NOMO-1 treated with DMSO at 0.1 percent for 48 hours (cell line): ENCODE measurements at regions not wholly inside any gene's neighbourhood (a gene's known extent, or its start where the extent isn't known, plus 50 kb on each side); places are given as distances from the start of the nearest gene placed in this dataset.

Experiments
- DNase-seq: peaks from one replicate; lab custom pipeline; 2025; ENCODE audit not compliant: unreplicated experiment; lab: John Stamatoyannopoulos, UW

DNA sequence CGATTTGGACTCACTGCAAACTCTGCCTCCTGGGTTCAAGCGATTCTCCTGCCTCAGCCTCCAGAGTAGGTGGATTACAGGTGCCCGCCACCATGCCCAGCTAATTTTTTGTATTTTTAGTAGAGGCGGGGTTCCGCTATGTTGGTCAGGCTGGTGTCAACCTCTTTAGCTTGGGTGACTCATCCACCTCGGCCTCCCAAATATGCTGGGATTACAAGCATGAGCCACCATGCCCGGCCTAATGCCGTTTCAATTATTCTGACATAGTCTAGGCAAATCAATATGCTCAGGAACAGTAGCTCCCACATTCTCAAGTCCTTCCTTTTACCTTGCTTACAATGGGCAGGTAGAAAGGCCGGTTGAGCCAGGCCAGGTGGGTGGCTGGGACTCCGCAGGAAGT is 82.0 kb upstream of the EEA1 start:
- no peak for DNase-seq

DNA sequence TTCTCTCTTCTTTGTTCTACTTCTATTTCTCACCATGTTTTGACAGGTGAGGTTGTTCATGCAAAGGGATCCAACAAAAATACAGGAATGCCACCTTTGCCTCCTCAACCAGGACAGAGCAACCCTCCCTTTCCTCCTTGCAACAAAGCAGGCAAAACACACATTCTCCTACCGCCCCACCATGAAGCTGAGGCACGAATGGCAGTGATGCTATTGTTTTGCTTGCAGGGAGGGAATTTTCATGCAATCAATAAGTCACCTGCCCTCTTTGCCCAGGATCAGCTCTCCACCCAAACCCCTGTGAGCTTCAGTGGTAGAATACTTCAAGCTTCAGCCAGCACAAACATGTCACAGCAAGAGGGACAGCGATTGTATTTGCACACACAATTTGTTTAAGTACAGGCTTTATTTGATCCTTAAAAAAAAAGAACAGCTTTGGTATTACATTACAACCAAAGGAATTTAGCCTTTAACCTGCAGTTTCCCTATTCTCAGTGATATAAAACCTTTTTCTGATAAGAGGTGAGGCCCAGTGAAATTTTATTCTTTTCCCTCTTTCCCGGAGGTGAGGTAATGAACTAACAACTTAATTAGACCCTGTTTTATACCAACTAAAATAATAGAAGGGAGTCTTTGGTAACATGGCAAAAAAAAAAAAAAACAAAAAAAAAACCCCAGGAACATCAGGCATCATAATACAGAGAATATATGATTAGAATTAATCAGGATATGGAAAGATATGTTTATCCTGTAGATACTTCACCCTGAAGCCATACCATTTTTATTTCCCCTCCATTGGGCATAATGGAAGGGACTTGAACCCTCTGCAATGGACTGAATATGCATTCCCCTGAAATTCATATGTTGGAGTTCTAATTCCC is 87.0 kb upstream of the EEA1 start:
- DNase-seq, result no peak

DNA sequence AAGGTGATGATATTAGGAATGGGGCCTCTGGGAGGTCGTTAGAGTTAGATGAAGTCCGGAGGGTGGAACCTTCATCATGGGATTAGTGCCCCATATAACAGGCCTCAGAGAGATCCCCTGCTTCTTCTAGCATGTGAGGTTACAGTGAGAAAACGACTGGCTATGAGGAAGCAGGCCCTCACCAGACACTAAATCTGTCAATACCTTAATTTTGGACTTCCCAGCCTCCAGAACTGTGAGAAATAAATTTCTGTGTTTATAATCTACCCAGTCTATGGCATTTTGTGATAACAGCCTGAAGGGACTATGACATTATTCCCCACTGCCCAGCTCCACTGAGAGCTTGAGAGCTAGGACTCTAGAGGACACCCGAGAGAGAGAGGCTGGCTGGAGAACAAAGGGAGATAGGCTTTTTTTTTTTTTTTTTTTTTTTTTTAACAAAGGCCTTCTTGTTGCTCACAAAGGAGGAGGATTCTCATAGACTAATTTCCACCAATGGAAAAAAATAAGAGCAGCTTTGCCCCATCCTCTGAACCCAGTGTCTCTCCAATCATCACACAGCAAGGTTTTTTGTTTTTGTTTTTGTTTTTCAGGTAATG is 87.8 kb upstream of the EEA1 start:
- DNase-seq, result no peak

DNA sequence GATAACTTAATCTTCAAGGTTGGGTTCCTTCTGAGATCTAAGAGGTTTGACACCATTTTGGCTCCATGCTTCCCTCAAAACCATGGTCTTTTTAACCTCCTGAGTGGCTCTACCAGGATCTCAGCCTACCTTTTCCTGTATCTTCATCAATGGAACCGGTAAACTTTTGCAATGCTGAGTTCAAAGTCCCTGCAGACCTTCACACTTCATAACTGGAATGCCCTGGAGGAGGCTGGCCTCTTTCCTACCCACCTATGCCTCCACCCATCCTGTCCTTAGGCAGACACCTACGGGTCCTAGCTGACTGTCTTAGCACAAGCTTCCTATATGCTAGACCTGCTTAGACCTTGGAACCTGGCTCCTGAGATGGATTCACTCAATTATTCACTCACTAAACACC is 89.5 kb upstream of the EEA1 start:
- no peak for DNase-seq

DNA sequence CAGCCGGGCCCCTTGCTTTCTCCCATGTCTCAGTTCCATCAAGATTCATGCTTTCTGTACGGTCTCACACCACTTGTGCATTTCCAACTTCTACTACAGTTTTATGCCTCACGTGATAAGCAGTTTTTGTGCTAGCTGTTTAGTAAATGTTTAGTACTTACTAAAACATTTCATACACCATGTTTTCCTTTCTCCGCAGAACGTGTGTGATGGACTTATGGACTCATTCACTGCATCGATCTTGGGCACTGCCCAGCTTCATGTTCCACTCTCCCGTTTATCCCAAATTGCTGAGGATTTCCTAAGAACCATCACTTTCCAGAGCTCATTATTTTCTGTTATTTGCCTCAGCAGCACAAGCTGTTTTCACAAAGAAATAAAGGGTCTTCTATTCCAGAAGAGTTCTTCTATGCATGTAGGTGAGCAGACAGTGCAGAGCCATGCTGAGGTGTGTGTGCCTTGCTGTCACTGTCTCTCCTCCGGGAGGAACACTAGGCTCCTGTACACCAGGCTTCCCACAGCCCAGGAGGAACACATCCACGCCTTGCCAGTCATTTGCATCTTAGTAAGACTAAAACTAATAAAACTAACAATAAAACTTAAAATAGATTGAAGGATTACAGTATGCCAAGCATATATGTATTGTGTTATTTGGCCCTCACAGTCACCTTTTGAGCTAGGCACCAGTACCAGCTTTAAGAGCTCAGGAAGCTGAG is 90.3 kb upstream of the EEA1 start:
- DNase-seq, result no peak

DNA sequence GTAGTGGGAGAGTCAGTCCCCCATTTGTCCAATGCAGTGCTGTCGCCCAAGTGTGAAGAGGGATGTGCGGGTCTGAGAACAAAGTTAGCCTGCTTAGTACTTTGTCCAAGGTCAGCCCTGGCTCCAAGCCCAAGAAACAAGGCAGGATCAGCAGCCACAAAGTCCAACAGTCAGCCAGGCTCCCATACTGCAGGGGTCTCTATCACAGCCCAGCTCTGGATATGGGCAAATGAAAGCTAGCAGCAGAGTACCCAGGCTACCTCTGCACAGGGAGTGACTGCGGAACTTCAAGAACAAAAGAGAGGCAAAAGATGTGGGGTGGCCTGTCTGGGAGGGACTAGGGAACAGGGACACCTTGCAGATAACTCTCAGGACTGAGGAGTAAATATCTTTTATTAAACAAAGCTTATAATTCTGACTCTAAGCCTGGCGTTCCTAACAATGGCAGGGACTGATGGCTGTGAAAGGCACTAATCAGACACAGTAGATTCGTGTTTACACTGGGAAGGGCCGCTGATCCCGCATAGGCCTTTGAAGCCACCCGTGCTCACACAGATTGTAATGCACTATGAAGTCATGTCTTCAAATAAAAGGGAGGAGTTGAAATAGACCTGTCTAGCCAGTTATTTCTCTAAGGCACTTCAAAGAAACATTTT is 91.0 kb upstream of the EEA1 start:
- DNase-seq, result no peak

DNA sequence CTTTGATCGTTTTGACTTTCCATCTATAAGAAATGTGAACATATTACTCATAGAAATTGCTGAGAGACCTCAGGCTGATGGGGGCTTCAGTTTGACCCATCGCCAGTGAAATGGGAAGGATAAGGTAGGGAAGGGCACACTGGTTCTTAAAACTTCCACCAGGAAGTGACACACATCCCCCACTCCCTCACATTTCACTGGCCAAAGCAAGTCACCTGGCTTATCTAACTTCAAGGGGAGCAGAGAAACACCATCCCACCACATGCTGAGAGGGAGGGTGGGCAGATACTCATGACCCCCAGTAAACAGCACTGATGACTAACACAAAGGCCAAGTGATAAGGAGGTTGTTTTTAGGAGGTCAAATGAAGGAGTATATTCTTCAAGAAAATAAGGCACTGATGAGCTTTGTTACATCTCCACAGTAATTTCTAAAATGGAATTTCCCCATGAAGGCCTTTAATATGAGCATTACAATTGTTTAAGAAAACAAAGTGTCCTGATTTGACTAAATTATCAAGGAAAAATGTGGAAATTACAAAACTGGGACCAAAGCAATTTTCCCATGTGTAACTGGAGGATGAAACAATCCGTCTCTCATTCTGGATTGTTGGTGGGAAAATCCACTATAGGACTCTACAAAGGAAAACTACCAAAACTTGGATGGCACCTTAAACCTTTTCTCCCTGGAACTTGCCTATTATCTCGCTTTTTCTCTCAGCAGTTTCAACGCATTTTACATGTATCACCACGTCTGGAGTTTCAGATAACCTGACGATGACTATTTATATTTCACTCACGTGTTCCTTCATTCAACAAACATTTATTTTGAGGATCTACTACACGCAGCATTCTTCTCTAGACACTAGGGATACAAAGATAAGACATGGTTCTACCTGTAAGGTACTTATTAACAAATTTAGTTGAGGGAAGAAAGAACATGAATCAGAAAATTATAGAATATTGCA is 91.8 kb upstream of the EEA1 start:
- DNase-seq, result no peak

DNA sequence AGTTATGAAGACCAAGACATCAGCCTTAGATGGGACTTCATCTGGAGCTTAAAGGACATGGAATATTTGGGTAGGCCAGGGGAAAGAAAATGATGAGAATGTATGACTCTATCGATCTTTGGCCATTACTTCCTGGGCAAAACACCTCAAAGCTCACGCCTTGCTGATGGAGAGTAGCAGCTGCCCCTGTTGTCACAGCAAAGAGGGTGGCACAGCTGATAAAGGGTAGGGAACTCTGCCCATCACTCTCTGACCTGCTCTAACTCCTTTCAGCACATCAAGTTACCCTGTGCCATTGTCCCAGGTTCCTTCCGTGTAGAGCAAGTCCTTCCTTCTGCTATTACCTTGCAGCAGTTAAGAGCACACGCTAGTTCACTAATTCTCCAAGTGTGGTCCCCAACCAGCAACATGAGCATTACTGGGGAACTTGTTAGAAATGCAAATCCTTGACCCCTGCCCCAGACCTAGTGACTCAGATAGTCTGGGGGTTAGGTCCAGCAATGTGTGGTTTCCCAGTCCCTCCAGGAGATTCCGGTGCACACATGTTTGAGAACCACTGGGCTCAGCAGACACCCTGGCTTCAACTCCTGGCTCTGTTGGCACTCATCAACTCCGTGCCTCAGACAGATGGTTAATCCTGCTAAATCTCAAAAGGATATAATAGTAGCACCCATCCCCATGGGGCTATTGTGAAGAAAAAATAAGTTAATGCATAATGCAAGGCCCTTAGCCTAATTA is 93.7 kb upstream of the EEA1 start:
- DNase-seq, result no peak

DNA sequence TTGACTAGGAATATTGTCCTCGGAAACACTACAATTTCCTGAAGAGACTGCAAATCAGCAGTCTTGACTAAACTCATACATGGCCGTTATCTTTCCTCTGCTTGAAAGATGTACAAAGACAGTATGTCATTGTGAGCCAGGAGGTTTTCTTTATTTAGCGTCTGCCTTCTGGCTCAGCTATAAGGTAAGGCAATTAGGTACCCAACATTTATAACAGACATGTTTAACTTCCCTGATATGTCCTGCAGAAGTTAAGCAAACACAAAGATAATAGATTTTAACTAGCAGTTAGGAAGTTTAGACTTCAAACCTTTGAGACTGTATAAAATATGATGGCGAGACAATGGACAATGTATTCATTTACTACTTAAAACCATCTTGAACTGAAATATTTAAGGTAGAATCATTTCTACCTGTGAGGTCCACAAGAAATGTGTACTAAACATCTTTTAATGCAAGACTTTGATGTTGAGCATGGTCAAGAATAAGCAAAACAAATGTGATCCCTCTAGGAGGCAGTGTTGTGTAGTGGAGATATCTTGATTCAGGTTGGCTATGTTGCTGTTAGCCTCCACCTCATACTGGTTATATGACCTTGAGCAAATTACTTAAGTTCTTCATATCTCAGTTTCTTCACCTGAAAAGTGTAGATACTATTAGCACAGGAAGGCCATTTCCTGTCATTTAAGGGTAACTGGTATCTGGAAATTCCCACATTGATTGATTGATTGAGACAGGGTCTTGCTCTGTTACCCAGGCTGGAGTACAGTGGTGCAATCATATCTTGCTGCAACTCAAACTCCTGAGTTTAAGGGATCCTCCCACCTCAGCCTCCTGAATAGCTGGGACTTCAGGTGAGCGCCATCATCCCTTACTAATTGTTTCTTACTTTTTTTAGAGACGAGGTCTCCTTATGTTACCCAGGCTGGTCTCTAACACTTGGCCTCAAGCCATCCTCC is 96.3 kb upstream of the EEA1 start:
- DNase-seq, result peak; percentile 61

DNA sequence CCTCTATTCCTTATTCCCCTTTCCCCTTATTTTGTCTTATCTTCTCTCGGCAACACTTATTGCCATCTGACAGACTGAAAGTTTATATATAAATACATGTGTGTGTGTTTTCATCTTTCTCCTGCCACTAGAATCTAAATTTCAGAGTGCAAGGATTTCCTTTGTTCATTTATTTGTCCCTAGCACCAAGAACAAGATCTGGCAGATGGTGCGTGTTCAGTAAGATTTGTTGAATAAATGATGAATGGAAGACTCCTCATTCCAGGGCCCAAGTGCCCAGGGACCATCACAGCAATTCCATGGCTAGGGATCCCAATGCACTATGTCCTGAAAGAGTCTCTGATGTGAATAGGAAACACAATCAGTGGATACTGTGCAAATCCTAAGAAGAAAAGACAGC is 97.9 kb upstream of the EEA1 start:
- DNase-seq, result no peak

DNA sequence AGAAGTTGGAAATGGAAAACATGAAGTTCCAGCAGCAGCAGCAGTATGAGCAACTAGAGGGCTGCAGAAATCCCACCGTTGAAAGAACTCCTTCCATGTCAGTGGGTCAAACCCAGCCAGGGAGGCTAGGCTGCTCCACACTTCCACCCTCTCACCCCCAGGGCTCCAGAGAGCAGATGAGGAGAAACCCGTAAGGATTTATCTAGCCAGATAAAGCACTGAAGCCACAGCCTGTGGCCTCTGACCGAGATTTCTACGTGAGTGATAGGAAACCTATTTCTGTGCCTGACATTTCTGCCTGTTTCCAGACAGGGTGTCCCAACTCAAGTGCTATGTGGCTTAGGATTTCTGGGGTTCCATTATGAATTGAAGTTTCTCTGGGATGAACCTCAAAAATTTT is 100.0 kb upstream of the EEA1 start:
- DNase-seq, result no peak

DNA sequence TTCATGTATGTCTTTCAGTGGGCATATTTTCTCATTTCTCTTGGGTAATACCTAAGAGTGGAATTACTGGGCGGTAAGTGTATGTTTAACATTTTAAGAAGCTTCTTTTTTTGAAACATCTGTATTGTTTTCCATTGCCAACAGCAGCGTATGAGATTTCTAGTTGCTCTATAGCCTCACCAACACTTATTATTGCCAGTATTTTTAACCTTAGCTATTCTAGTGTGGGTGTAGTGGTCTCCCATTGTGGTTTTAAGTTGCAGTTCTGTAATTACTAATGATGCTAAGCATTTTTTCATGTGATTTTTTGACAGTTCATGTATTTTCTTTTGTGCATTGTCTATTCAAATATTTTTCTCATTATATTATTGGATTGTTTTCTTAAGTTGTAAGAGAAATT is 101.9 kb upstream of the EEA1 start:
- no peak for DNase-seq

DNA sequence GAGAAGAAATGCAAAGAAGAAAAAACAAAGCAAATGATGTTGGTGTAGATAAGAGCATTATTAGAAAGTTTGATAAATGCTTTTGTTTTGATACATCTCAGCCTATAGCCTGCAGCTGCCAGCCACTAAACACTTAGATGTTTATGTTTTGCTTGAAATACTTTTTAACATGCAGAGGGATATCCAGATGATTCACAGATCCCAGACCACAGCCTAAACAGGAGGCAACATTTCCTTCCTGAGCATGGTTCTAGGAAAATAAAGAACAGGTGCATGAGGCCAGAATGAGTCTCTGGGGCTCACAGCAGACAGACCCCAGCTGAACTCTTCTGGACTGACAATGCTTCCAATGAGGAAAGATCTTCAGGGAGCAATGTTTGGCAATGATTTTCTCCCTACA is 103.7 kb upstream of the EEA1 start:
- DNase-seq, result no peak

DNA sequence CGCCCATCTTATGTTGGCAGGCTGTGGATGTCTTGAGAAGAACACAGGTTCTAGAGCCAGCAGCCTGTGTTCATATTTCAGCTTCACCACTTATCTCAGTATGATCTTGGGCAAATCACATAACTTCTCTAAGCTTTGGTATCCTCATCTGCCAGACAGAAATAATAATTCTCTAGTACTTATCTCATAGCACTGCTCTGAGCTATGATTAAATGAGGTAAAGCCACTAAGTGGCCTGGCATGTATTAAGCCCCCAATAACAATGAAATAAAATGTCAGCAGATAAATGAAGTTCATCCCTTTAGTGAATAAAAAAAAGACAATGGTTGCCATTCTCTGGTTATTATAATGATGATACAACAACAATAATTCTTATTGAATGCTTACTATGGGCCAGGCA is 104.9 kb upstream of the EEA1 start:
- DNase-seq, result no peak

DNA sequence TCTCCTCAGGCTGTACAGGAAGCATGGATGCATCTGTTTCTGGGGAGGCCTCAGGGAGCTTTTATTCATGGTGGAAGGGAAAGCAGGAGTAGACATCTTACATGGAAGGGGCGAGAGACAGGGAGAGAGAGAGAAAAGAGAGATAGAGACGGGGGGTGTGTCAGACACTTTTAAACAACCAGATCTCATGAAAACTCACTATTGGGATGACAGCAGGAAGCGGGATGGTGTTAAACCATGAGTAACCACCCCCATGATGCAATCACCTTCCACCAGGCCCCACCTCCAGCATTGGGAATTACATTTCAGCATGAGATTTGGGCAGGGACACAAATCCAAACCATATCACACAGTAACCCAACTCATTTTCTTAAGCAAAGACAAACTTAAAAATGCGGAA is 110.0 kb upstream of the EEA1 start:
- DNase-seq, result no peak

DNA sequence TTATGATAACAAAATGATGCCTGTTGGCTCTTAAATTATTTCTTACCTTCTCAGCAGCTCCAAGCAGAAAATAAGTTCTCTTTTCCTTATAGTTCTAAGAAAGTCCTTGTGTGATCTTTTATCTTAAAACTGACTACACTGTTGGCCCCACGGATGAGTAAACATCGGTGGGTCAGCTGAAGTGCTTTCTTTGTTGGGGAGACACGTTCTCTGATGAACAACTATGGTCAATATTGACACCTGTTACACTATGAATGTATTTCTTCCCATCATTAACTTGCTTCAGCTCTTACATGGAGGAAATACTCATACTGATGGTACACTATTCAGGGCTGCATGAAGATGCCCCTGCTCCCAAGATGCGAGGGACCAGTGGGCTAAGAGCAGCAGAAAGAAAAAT is 110.8 kb upstream of the EEA1 start:
- no peak for DNase-seq

DNA sequence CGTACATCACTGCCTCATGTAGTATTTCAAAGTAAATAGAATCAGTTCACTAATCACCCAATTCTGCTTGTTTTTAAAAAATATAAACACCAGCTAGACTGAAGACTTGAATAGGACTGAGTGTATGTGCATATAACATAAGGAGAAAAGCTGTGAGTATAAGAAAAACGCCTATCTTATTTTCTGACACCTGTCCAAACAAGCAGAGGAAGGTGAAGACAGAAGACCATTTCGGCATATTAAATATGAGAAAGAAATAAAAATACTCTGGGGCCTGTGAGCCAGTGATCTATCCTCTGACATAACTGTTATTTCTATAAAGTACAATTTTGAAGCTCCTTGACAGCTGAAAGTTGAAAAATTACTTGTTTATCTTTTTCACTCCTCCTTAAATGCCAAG is 111.3 kb upstream of the EEA1 start:
- DNase-seq, result no peak

DNA sequence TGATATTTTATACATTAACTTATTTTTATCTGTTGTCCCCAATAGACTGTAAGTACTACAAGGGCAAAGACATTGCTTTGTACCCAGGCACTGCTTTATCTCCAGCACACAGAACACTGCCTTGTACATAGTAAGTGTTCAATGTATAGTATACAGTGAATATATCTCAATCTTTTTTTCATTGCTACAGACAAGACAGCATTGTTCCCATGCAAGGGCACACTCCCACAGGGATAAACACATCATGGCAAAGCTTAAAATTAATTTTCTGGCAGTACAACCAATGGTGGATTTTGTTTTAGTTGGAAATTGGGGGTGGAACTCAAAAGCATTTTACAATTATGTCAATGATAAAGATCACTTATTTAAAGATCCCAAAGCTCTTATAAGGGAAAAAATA is 112.3 kb upstream of the EEA1 start:
- no peak for DNase-seq

DNA sequence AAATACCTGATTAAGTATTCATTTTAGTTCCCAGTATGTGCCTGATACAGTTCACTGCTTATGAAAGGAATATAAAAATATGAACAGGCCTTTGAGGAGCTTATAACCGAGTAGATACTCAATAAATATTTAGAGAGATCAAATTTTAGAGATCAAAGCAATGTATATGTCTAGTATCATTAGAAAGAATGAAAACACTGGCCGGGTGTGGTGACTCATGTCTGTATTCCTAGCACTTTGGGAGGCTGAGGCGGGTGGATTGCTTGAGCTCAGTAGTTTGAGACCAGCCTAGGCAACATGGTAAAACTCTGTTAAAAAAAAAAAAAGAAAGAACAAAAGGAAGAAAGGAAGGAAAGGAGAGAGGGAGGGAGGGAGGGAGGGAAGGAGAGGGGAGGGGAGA is 113.2 kb upstream of the EEA1 start:
- no peak for DNase-seq
